ENCODE measurements at regions not wholly inside any gene's neighbourhood (a gene's known extent, or its start where the extent isn't known, plus 50 kb on each side); places are given as distances from the start of the nearest gene placed in this dataset.

DNA sequence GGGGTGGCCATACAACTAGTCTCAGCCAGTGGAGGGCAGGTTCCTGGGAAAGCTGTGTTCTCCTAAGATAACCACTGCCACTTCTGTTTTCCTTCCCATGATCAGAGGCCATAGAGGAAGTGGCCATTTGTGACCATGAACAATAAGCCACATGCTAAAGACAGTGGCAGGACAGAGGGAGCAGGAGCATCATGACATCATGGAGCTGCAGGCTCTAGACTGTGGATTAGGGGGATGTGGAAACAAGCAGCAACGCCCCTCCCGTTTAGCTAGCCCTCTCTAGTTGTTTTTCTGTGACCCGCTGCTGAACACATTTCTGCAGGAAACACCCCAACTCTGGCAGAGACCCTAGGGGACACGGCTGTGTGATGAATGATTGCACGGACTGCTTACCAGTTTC, 195.0 kb upstream of the NECTIN1 start:
- H3K36me3 ChIP-seq = no peaks in the 10 kb centered on the region
- H3K27me3 ChIP-seq = peaks cover 40% of the 10 kb centered on the region
- no peak for DNase-seq (ENCODE audit: low spot score in 2 of 2)
- H3K27ac ChIP-seq = no peak overlapping the region
- WGBS = 79% methylated on average over 5 of the region's 5 CpGs
- H3K4me3 ChIP-seq = no peak overlapping the region
- no peaks in the 10 kb centered on the region for H3K9me3 ChIP-seq
- no peaks in the 10 kb centered on the region for H3K4me1 ChIP-seq
- TF ChIP-seq, protein P1, sequence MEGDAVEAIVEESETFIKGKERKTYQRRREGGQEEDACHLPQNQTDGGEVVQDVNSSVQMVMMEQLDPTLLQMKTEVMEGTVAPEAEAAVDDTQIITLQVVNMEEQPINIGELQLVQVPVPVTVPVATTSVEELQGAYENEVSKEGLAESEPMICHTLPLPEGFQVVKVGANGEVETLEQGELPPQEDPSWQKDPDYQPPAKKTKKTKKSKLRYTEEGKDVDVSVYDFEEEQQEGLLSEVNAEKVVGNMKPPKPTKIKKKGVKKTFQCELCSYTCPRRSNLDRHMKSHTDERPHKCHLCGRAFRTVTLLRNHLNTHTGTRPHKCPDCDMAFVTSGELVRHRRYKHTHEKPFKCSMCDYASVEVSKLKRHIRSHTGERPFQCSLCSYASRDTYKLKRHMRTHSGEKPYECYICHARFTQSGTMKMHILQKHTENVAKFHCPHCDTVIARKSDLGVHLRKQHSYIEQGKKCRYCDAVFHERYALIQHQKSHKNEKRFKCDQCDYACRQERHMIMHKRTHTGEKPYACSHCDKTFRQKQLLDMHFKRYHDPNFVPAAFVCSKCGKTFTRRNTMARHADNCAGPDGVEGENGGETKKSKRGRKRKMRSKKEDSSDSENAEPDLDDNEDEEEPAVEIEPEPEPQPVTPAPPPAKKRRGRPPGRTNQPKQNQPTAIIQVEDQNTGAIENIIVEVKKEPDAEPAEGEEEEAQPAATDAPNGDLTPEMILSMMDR (IDR thresholded peaks at IDR 0.05) = no peak
- TF ChIP-seq POLR2AphosphoS5 (IDR thresholded peaks at IDR 0.05) (no peak), POLR2A (IDR thresholded peaks at IDR 0.05) (no peak), EP300 (IDR thresholded peaks at IDR 0.05) (no peak)

DNA sequence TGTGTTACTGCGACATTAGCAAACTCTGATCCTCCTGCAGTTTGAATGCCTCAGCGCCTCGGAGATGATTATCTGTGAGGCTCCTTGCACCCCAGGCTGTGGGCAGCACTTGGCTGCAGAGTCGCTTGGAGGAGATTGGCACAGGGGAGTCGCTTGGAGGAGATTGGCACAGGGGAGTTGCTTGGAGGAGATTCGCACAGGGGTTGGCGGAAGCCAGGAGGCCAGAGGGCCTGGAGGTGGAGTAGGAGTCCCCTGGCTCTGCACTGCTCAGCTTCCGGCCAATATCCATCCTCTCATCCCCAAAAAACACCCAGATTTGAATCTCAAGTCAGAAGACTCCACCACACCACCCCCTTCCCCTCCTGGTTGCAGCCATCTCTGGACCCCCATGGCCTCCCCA, 192.6 kb upstream of the NECTIN1 start:
- Histone ChIP-seq H3K4me1 (no peaks in the 10 kb centered on the region), H3K27ac (no peak overlapping the region), H3K27me3 (peaks cover 45% of the 10 kb centered on the region), H3K36me3 (no peaks in the 10 kb centered on the region), H3K4me3 (no peak overlapping the region), H3K9me3 (no peaks in the 10 kb centered on the region)
- 65% methylated on average over 8 of the region's 8 CpGs for WGBS
- DNase-seq (ENCODE audit: low spot score in 2 of 2) = no peak
- TF ChIP-seq, protein P1 (IDR thresholded peaks at IDR 0.05) = no peak
- TF ChIP-seq POLR2A (IDR thresholded peaks at IDR 0.05) (no peak), POLR2AphosphoS5 (IDR thresholded peaks at IDR 0.05) (no peak), EP300 (IDR thresholded peaks at IDR 0.05) (no peak)

DNA sequence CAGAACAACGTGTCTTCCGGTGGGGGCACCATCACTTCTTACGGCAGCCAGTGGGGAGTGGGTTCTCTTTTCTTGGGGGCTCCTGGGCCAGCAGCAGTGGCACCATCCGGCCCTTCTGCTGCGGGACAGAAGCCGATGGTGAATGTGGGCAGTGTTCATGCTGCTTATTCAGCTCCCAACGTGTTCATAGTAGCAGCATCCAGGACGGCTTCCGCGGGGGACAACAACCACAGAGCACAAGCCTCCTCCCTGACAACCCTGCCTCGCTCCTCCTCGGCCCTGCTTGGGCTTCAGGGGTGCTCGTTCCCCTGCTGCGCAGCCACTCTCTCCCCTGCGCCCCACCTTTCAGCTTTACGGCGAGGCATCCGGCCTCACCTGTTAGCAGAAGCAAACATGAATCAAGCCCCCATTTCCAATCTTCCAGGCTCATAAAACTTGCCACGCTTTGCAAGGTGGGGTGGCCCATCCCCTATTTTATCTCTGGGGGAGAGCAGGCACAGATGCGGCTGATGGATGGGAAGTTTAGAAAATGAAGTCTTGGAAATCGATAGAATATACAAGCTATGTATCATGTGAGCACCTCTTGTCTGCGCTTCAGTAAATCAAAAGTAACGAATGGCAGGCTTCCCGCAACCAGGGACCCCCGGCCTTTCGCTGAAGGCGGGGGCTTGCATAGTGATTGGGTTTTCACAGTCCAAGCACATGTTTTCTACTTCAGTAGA, 191.8 kb upstream of the NECTIN1 start:
- Histone ChIP-seq H3K27me3 (peaks cover 39% of the 10 kb centered on the region), H3K27ac (no peak overlapping the region), H3K4me1 (no peaks in the 10 kb centered on the region), H3K4me3 (no peak overlapping the region), H3K9me3 (no peaks in the 10 kb centered on the region), H3K36me3 (no peaks in the 10 kb centered on the region)
- no peak for DNase-seq (ENCODE audit: low spot score in 2 of 2)
- TF ChIP-seq, protein P1 (IDR thresholded peaks at IDR 0.05) = no peak
- TF ChIP-seq POLR2A (IDR thresholded peaks at IDR 0.05) (no peak), EP300 (IDR thresholded peaks at IDR 0.05) (no peak), POLR2AphosphoS5 (IDR thresholded peaks at IDR 0.05) (no peak)
- WGBS = 89% methylated on average over 27 of the region's 27 CpGs

DNA sequence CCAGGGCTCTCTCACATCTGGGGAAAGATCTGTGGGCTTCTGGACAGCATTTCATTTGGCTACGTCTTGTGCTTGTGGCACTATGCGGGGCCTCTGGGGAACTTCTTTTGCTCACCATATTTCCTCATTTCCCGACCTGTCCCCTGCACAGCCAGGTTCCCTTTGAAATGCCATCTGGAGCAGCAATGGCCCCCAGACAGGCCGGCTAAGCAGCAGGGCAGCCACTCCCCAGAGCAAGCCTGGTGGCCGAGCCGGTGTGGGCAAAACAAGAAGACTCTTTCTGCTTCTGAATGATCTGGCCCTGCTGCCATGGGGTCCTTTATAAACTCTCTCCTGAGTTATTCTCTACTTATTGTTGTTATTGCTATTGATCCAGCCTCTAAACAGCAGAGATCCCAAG, 190.7 kb upstream of the NECTIN1 start:
- no peak overlapping the region for H3K27ac ChIP-seq
- no peak for DNase-seq (ENCODE audit: low spot score in 2 of 2)
- WGBS = 61% methylated on average over 6 of the region's 6 CpGs
- H3K9me3 ChIP-seq = no peaks in the 10 kb centered on the region
- H3K4me1 ChIP-seq = no peaks in the 10 kb centered on the region
- no peaks in the 10 kb centered on the region for H3K36me3 ChIP-seq
- peaks cover 36% of the 10 kb centered on the region for H3K27me3 ChIP-seq
- no peak overlapping the region for H3K4me3 ChIP-seq
- no peak for TF ChIP-seq POLR2A (IDR thresholded peaks at IDR 0.05)
- TF ChIP-seq EP300 (IDR thresholded peaks at IDR 0.05) = no peak
- TF ChIP-seq POLR2AphosphoS5 (IDR thresholded peaks at IDR 0.05) = no peak
- TF ChIP-seq, protein P1 (IDR thresholded peaks at IDR 0.05) = no peak

DNA sequence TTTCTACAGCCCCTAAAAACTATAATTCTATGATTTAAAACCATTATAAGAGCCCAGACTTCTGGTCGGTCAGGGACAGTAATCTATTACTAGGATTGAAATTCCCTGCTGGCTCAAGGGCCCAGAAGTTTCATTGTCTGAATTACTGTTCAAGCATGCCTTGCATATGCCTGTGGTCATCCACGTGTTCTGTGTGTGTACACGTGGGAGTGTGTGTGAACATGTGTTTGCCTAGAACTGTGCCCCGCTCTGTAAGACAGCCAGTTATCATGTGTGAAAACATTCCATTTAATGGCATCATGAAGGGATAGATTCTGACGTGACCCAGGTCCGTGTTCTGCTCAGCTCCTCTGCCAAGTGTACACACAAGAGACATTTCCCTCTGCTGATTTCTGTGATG, 189.3 kb upstream of the NECTIN1 start:
- no peaks in the 10 kb centered on the region for H3K9me3 ChIP-seq
- H3K4me1 ChIP-seq = no peaks in the 10 kb centered on the region
- no peaks in the 10 kb centered on the region for H3K36me3 ChIP-seq
- TF ChIP-seq, protein P1 (IDR thresholded peaks at IDR 0.05) = no peak
- no peak for TF ChIP-seq POLR2A (IDR thresholded peaks at IDR 0.05)
- no peak for TF ChIP-seq POLR2AphosphoS5 (IDR thresholded peaks at IDR 0.05)
- TF ChIP-seq EP300 (IDR thresholded peaks at IDR 0.05) = no peak
- peaks cover 34% of the 10 kb centered on the region for H3K27me3 ChIP-seq
- no peak overlapping the region for H3K4me3 ChIP-seq
- no peak for DNase-seq (ENCODE audit: low spot score in 2 of 2)
- WGBS = 48% methylated on average over 6 of the region's 6 CpGs
- H3K27ac ChIP-seq = no peak overlapping the region
